ENCODE measurements at regions not wholly inside any gene's neighbourhood (a gene's known extent, or its start where the extent isn't known, plus 50 kb on each side); places are given as distances from the start of the nearest gene placed in this dataset.

DNA sequence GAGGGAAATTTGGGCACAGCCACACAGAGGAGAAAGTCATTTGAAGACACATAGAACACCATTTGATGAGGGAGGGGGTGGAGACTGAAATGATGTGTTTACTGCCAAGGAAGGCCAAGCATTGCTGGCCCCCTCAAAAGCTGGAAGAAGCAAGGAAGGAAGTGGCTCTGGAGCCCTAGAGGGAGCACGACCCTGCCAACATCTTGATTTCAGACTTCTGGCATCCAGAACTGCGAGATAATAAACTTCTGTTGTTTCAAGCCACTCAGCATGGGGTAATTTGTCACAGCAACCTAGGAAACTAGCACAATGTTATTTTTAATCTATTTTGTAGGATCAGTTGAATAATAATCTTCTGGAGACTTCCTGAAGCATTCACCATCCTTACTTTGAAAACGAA is 314.8 kb upstream of the GOT2 start:
- no peaks in the 10 kb centered on the region for H3K36me3 ChIP-seq (ENCODE audit: control insufficient read depth in 2 of 2, insufficient read depth in 2 of 2, low read length in 2 of 2)
- no peak overlapping the region for H3K27ac ChIP-seq (ENCODE audit: low read length)
- H3K4me1 ChIP-seq (ENCODE audit: control insufficient read depth, insufficient read depth, low read length): no peaks in the 10 kb centered on the region
- no peak overlapping the region for H3K9ac ChIP-seq (ENCODE audit: low read length in 2 of 2)
- H3K9me3 ChIP-seq (ENCODE audit: control insufficient read depth in 2 of 2, low read length in 2 of 2): no peaks in the 10 kb centered on the region
- no peaks in the 10 kb centered on the region for H3K27me3 ChIP-seq (ENCODE audit: control insufficient read depth in 1 of 2, insufficient read depth in 2 of 2, low read length in 2 of 2)
- no peak overlapping the region for H3K4me3 ChIP-seq (ENCODE audit: low read length in 2 of 2)

GRCh38 chr16:59047114-59047513 is 313.0 kb upstream of the GOT2 start:
- no peak overlapping the region for H3K4me3 ChIP-seq (ENCODE audit: low read length in 2 of 2)
- H3K27me3 ChIP-seq (ENCODE audit: control insufficient read depth in 1 of 2, insufficient read depth in 2 of 2, low read length in 2 of 2): no peaks in the 10 kb centered on the region
- H3K9ac ChIP-seq (ENCODE audit: low read length in 2 of 2): no peak overlapping the region
- no peaks in the 10 kb centered on the region for H3K4me1 ChIP-seq (ENCODE audit: control insufficient read depth, insufficient read depth, low read length)
- H3K36me3 ChIP-seq (ENCODE audit: control insufficient read depth in 2 of 2, insufficient read depth in 2 of 2, low read length in 2 of 2): no peaks in the 10 kb centered on the region
- no peak overlapping the region for H3K27ac ChIP-seq (ENCODE audit: low read length)
- no peaks in the 10 kb centered on the region for H3K9me3 ChIP-seq (ENCODE audit: control insufficient read depth in 2 of 2, low read length in 2 of 2)

GRCh38 chr16:59046335-59046734 is 312.2 kb upstream of the GOT2 start:
- H3K27ac ChIP-seq (ENCODE audit: low read length): no peak overlapping the region
- H3K9ac ChIP-seq (ENCODE audit: low read length in 2 of 2): no peak overlapping the region
- H3K27me3 ChIP-seq (ENCODE audit: control insufficient read depth in 1 of 2, insufficient read depth in 2 of 2, low read length in 2 of 2): no peaks in the 10 kb centered on the region
- H3K4me1 ChIP-seq (ENCODE audit: control insufficient read depth, insufficient read depth, low read length): no peaks in the 10 kb centered on the region
- H3K36me3 ChIP-seq (ENCODE audit: control insufficient read depth in 2 of 2, insufficient read depth in 2 of 2, low read length in 2 of 2): no peaks in the 10 kb centered on the region
- H3K9me3 ChIP-seq (ENCODE audit: control insufficient read depth in 2 of 2, low read length in 2 of 2): no peaks in the 10 kb centered on the region
- H3K4me3 ChIP-seq (ENCODE audit: low read length in 2 of 2): no peak overlapping the region

GRCh38 chr16:59045501-59045900 is 311.4 kb upstream of the GOT2 start:
- H3K4me1 ChIP-seq (ENCODE audit: control insufficient read depth, insufficient read depth, low read length): no peaks in the 10 kb centered on the region

DNA sequence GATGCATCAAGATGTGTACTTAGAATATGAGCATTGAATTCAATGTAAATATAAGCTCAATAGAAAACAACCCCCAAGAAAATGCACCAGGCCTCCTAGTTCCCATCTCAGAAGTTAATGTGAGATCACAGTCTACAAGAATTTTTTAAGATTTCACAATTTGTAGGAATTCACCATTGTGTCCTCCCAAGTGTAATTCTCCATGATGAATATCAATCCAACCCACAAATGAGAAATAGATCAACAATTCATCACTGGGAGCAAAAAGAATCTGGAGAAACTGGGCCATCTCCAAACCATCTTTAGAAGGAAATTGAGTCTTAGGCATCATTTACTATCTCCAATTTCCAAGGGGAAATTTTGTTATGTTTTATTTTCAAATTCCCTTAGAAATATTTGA is 310.5 kb upstream of the GOT2 start:
- H3K9me3 ChIP-seq (ENCODE audit: control insufficient read depth in 2 of 2, low read length in 2 of 2): no peaks in the 10 kb centered on the region
- no peak overlapping the region for H3K27ac ChIP-seq (ENCODE audit: low read length)
- no peaks in the 10 kb centered on the region for H3K36me3 ChIP-seq (ENCODE audit: control insufficient read depth in 2 of 2, insufficient read depth in 2 of 2, low read length in 2 of 2)
- no peak overlapping the region for H3K4me3 ChIP-seq (ENCODE audit: low read length in 2 of 2)
- H3K4me1 ChIP-seq (ENCODE audit: control insufficient read depth, insufficient read depth, low read length): no peaks in the 10 kb centered on the region
- H3K9ac ChIP-seq (ENCODE audit: low read length in 2 of 2): no peak overlapping the region
- no peaks in the 10 kb centered on the region for H3K27me3 ChIP-seq (ENCODE audit: control insufficient read depth in 1 of 2, insufficient read depth in 2 of 2, low read length in 2 of 2)

More at GRCh38 chr16:59045501-59045900, 311.4 kb upstream of the GOT2 start:
- Histone ChIP-seq H3K27ac (ENCODE audit: low read length) (no peak overlapping the region), H3K9ac (ENCODE audit: low read length in 2 of 2) (no peak overlapping the region), H3K4me3 (ENCODE audit: low read length in 2 of 2) (no peak overlapping the region), H3K36me3 (ENCODE audit: control insufficient read depth in 2 of 2, insufficient read depth in 2 of 2, low read length in 2 of 2) (no peaks in the 10 kb centered on the region), H3K9me3 (ENCODE audit: control insufficient read depth in 2 of 2, low read length in 2 of 2) (no peaks in the 10 kb centered on the region), H3K27me3 (ENCODE audit: control insufficient read depth in 1 of 2, insufficient read depth in 2 of 2, low read length in 2 of 2) (no peaks in the 10 kb centered on the region)

GRCh38 chr16:59042301-59042700 is 308.2 kb upstream of the GOT2 start:
- Histone ChIP-seq H3K36me3 (ENCODE audit: control insufficient read depth in 2 of 2, insufficient read depth in 2 of 2, low read length in 2 of 2) (no peaks in the 10 kb centered on the region), H3K27ac (ENCODE audit: low read length) (no peak overlapping the region), H3K9ac (ENCODE audit: low read length in 2 of 2) (no peak overlapping the region), H3K9me3 (ENCODE audit: control insufficient read depth in 2 of 2, low read length in 2 of 2) (no peaks in the 10 kb centered on the region), H3K4me3 (ENCODE audit: low read length in 2 of 2) (no peak overlapping the region), H3K4me1 (ENCODE audit: control insufficient read depth, insufficient read depth, low read length) (no peaks in the 10 kb centered on the region), H3K27me3 (ENCODE audit: control insufficient read depth in 1 of 2, insufficient read depth in 2 of 2, low read length in 2 of 2) (no peaks in the 10 kb centered on the region)

DNA sequence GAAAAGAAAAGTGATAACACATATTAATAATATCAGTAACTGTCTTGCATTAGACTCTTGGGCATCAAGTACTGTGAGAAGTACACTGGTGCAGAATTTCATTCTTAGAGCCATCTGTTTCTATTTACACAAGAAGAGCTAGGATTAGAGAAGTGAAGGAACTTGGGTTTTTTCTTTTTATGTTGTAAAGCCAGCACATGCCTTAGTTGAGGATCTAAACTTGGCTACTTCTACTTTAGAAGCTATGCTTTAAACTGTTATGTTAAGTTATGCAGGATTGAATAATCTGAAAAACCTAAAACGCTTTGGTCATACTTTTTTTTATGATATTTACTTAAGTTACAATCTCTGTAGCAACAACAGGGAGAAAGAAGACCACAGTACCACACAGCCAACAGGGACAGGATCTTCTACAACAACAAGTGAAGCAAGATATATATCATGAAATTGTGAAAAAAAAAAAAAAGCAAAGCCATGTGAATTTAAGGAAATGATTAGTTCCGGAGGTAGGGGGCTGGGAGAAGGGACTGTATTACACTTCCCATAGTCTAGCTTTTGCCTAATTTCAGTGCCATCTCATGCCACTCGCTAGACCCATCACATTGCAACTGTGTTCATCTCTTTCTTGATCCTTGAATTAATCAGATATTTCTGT is 305.1 kb upstream of the GOT2 start:
- H3K9ac ChIP-seq (ENCODE audit: low read length in 2 of 2): no peak overlapping the region
- H3K9me3 ChIP-seq (ENCODE audit: control insufficient read depth in 2 of 2, low read length in 2 of 2): no peaks in the 10 kb centered on the region
- no peak overlapping the region for H3K27ac ChIP-seq (ENCODE audit: low read length)
- no peaks in the 10 kb centered on the region for H3K27me3 ChIP-seq (ENCODE audit: control insufficient read depth in 1 of 2, insufficient read depth in 2 of 2, low read length in 2 of 2)
- H3K4me1 ChIP-seq (ENCODE audit: control insufficient read depth, insufficient read depth, low read length): no peaks in the 10 kb centered on the region
- H3K36me3 ChIP-seq (ENCODE audit: control insufficient read depth in 2 of 2, insufficient read depth in 2 of 2, low read length in 2 of 2): no peaks in the 10 kb centered on the region
- no peak overlapping the region for H3K4me3 ChIP-seq (ENCODE audit: low read length in 2 of 2)

DNA sequence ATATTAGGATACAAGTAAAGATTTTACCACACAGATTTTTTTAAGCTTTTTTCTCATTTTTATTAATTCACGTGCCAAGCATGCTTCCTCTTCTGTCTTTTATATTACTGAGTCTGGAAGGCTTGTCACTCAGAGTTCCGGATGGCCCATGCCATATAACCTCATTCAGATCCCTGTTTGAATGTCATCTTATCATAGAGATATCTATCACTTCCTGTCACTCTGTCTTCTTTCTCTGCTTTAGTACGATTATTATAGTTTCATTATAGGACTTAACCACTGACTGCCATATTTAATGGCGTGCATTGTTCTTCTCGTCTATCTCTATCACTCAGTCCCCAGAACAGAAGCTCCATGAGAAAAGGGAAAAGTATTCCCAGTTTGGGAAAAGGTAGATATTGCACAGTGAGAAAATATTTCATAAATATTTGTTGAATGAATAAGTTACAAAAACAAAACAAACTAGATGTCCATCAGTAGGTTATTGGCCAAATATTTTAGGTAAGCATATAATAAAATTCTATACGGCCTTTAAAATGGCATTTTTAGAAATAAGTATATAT is 296.9 kb upstream of the GOT2 start:
- Histone ChIP-seq H3K4me1 (ENCODE audit: control insufficient read depth, insufficient read depth, low read length) (no peaks in the 10 kb centered on the region), H3K27me3 (ENCODE audit: control insufficient read depth in 1 of 2, insufficient read depth in 2 of 2, low read length in 2 of 2) (no peaks in the 10 kb centered on the region), H3K4me3 (ENCODE audit: low read length in 2 of 2) (no peak overlapping the region)

DNA sequence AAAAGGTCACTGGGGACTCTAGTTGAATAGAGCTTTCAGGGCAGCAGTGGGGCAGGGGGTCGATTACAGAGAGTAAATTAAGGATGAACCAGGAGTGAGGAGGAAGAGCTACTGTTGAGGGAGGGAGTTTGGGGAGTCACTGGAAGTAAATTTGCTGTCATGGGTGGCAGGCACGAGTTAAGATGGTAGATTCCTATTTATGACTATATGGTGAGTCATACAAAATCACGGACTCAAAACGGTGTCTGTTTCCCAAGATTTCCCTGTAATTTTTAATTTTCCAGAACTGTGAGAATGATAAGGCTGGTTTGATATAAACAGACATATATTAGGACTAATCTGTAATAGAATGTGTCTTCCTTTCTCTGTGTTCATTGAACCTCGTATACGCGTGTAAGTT is 287.6 kb upstream of the GOT2 start:
- H3K4me1 ChIP-seq (ENCODE audit: control insufficient read depth, insufficient read depth, low read length): no peaks in the 10 kb centered on the region
- no peaks in the 10 kb centered on the region for H3K36me3 ChIP-seq (ENCODE audit: control insufficient read depth in 2 of 2, insufficient read depth in 2 of 2, low read length in 2 of 2)
- H3K27ac ChIP-seq (ENCODE audit: low read length): no peak overlapping the region
- H3K9ac ChIP-seq (ENCODE audit: low read length in 2 of 2): no peak overlapping the region
- peaks cover 0 to 4% of the 10 kb centered on the region in 2 donors for H3K9me3 ChIP-seq (ENCODE audit: control insufficient read depth in 2 of 2, low read length in 2 of 2)
- no peak overlapping the region for H3K4me3 ChIP-seq (ENCODE audit: low read length in 2 of 2)
- H3K27me3 ChIP-seq (ENCODE audit: control insufficient read depth in 1 of 2, insufficient read depth in 2 of 2, low read length in 2 of 2): no peaks in the 10 kb centered on the region

More for the DNA sequence above, 296.9 kb upstream of the GOT2 start:
- Histone ChIP-seq H3K27ac (ENCODE audit: low read length) (no peak overlapping the region), H3K9ac (ENCODE audit: low read length in 2 of 2) (no peak overlapping the region), H3K36me3 (ENCODE audit: control insufficient read depth in 2 of 2, insufficient read depth in 2 of 2, low read length in 2 of 2) (no peaks in the 10 kb centered on the region), H3K9me3 (ENCODE audit: control insufficient read depth in 2 of 2, low read length in 2 of 2) (no peaks in the 10 kb centered on the region)

- Histone ChIP-seq H3K4me1 (ENCODE audit: control insufficient read depth, insufficient read depth, low read length) (no peaks in the 10 kb centered on the region), H3K9me3 (ENCODE audit: control insufficient read depth in 2 of 2, low read length in 2 of 2) (peaks cover 0 to 4% of the 10 kb centered on the region in 2 donors), H3K36me3 (ENCODE audit: control insufficient read depth in 2 of 2, insufficient read depth in 2 of 2, low read length in 2 of 2) (no peaks in the 10 kb centered on the region), H3K4me3 (ENCODE audit: low read length in 2 of 2) (no peak overlapping the region), H3K9ac (ENCODE audit: low read length in 2 of 2) (no peak overlapping the region), H3K27ac (ENCODE audit: low read length) (no peak overlapping the region), H3K27me3 (ENCODE audit: control insufficient read depth in 1 of 2, insufficient read depth in 2 of 2, low read length in 2 of 2) (no peaks in the 10 kb centered on the region)
Observed at GRCh38 chr16:59013930-59014329, 279.8 kb upstream of the GOT2 start.

- Histone ChIP-seq H3K9ac (ENCODE audit: low read length in 2 of 2) (no peak overlapping the region), H3K27me3 (ENCODE audit: control insufficient read depth in 1 of 2, insufficient read depth in 2 of 2, low read length in 2 of 2) (no peaks in the 10 kb centered on the region), H3K4me1 (ENCODE audit: control insufficient read depth, insufficient read depth, low read length) (no peaks in the 10 kb centered on the region), H3K4me3 (ENCODE audit: low read length in 2 of 2) (no peak overlapping the region), H3K27ac (ENCODE audit: low read length) (no peak overlapping the region), H3K9me3 (ENCODE audit: control insufficient read depth in 2 of 2, low read length in 2 of 2) (no peaks in the 10 kb centered on the region), H3K36me3 (ENCODE audit: control insufficient read depth in 2 of 2, insufficient read depth in 2 of 2, low read length in 2 of 2) (no peaks in the 10 kb centered on the region)
Observed at GRCh38 chr16:58999762-59000161, 265.6 kb upstream of the GOT2 start.
